Hepatocyte (in vitro differentiated cells): ENCODE measurements at regions not wholly inside any gene's neighbourhood (a gene's known extent, or its start where the extent isn't known, plus 50 kb on each side); places are given as distances from the start of the nearest gene placed in this dataset.

Source experiments
- DNase-seq: peaks from one replicate; pipeline ENCODE4 v3.0.0-alpha.2; 2016; ENCODE audit warnings: low spot score
- H2AFZ ChIP-seq: fragments of 200-600 bp; sonication (generic); 2 replicates; pipeline ENCODE4 v1.6.0; 2016; ENCODE audit warnings: antibody characterized with exemption, mild to moderate bottlenecking
- H3K27ac ChIP-seq: fragments of 200-600 bp; sonication (generic); 2 replicates; pipeline ENCODE4 v1.5.1; 2016; ENCODE audit warnings: mild to moderate bottlenecking
- H3K27me3 ChIP-seq: fragments of 200-600 bp; sonication (generic); 2 replicates; pipeline ENCODE4 v1.6.1; 2016
- H3K36me3 ChIP-seq: fragments of 200-600 bp; sonication (generic); replicated peaks from 2 replicates; pipeline ENCODE4 v1.5.1; 2016; ENCODE audit warnings: low read depth; ENCODE audit not compliant: insufficient read depth
- H3K4me1 ChIP-seq: fragments of 200-600 bp; sonication (generic); 2 replicates; pipeline ENCODE4 v1.5.1; 2016; ENCODE audit warnings: mild to moderate bottlenecking, moderate library complexity; ENCODE audit not compliant: insufficient read depth
- H3K4me2 ChIP-seq: fragments of 200-600 bp; sonication (generic); 2 replicates; pipeline ENCODE4 v1.6.0; 2016
- H3K4me3 ChIP-seq: fragments of 200-600 bp; sonication (generic); 2 replicates; pipeline ENCODE4 v1.5.1; 2016; ENCODE audit warnings: mild to moderate bottlenecking
- H3K79me2 ChIP-seq: fragments of 200-600 bp; sonication (generic); 2 replicates; pipeline ENCODE4 v1.6.0; 2017; ENCODE audit warnings: mild to moderate bottlenecking
- H3K9me2 ChIP-seq: fragments of 200-600 bp; sonication (generic); replicated peaks from 2 replicates; pipeline ENCODE4 v1.6.0; 2017; ENCODE audit warnings: mild to moderate bottlenecking; ENCODE audit not compliant: insufficient read depth
- H3K9me3 ChIP-seq: fragments of 200-600 bp; sonication (generic); 2 replicates; pipeline ENCODE4 v1.5.1; 2016; ENCODE audit warnings: low read depth, mild to moderate bottlenecking
- H4K20me1 ChIP-seq: fragments of 200-600 bp; sonication (generic); 2 replicates; pipeline ENCODE4 v1.6.0; 2016; ENCODE audit warnings: mild to moderate bottlenecking; ENCODE audit not compliant: insufficient read depth, poor library complexity, severe bottlenecking
- CTCF ChIP-seq: fragments of 200-600 bp; sonication (generic); IDR thresholded peaks from 2 replicates; pipeline ENCODE4 v1.5.1; 2016; ENCODE audit warnings: antibody characterized with exemption, mild to moderate bottlenecking; ENCODE audit not compliant: poor library complexity
- EZH2 ChIP-seq: fragments of 200-600 bp; sonication (generic); IDR thresholded peaks from 2 replicates; pipeline ENCODE4 v1.6.1; 2016; ENCODE audit warnings: antibody characterized with exemption, mild to moderate bottlenecking, borderline replicate concordance
- EZH2phosphoT487 ChIP-seq: fragments of 200-600 bp; sonication (generic); IDR thresholded peaks from one replicate; pipeline ENCODE4 v1.6.1; 2018; ENCODE audit warnings: antibody characterized with exemption, mild to moderate bottlenecking, low read depth, moderate library complexity; ENCODE audit not compliant: unreplicated experiment, severe bottlenecking
- WGBS: methylation state at CpG from one replicate; pipeline ENCODE4 v1.1.6; 2016; ENCODE audit warnings: low lambda C conversion rate; ENCODE audit errors: missing lambda C conversion rate; 5-methylcytosine and 5-hydroxymethylcytosine counted together

DNA sequence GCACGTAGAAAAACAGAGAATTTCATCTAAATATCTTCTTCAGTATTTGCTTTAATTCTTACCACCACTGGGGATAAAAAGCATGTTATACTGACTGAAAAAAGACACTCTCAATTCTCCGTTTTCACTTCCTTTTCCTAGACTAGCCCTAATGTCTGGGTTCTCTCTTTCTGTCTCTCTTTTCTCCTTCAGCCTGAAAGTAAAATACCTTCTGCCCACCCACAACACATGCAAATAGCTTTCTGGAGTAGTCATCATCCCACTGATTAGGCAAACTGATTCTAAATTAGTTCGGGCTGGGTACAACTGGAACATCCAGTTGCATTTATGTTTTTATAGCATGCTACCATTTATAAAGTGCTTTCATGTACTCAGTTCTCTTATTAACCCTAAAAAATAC is 142.4 kb upstream of the ANKRD50 start:
- no peak for DNase-seq
- no peak overlapping the region for H2AFZ ChIP-seq

DNA sequence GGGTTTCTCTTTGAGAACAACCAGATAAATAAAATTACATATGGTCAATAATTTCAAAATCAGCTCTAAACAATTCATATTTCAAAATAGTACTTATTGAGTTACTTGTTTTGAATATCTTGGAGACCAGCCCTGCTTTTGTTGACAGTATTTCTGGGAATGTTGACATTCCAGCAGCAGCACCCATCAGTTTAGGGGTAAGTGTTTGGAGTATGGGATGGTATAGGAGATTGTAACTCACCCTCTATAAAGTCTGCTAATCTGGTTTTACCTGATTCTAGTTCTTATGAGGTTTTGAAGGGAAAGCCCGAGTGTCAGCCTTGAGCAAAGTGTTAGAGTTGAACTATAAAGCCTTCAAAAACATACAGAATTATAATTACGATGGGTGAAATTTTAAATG is 139.2 kb upstream of the ANKRD50 start:
- H3K9me3 ChIP-seq: no peaks in the 10 kb centered on the region
- no peak for DNase-seq
- no peaks in the 10 kb centered on the region for H3K36me3 ChIP-seq
- no peaks in the 10 kb centered on the region for H3K4me1 ChIP-seq
- no peaks in the 10 kb centered on the region for H3K9me2 ChIP-seq
- no peak overlapping the region for H3K27ac ChIP-seq
- WGBS: 80% methylated on average over 2 of the region's 2 CpGs
- H2AFZ ChIP-seq: no peak overlapping the region
- H3K4me2 ChIP-seq: no peak overlapping the region
- H3K27me3 ChIP-seq: no peaks in the 10 kb centered on the region
- no peak for TF ChIP-seq EZH2
- TF ChIP-seq CTCF: no peak
- no peak overlapping the region for H3K4me3 ChIP-seq
- H4K20me1 ChIP-seq: no peaks in the 10 kb centered on the region
- H3K79me2 ChIP-seq: no peaks in the 10 kb centered on the region

More for the DNA sequence above, 142.4 kb upstream of the ANKRD50 start:
- H3K4me3 ChIP-seq: no peak overlapping the region
- no peaks in the 10 kb centered on the region for H3K36me3 ChIP-seq
- H3K27ac ChIP-seq: no peak overlapping the region
- WGBS: 90% methylated on average over 3 of the region's 3 CpGs
- no peaks in the 10 kb centered on the region for H3K9me3 ChIP-seq
- no peaks in the 10 kb centered on the region for H3K4me1 ChIP-seq
- no peaks in the 10 kb centered on the region for H3K27me3 ChIP-seq
- no peaks in the 10 kb centered on the region for H3K79me2 ChIP-seq
- H4K20me1 ChIP-seq: no peaks in the 10 kb centered on the region
- no peak overlapping the region for H3K4me2 ChIP-seq
- H3K9me2 ChIP-seq: no peaks in the 10 kb centered on the region
- TF ChIP-seq EZH2phosphoT487: no peak
- TF ChIP-seq CTCF: no peak
- no peak for TF ChIP-seq EZH2

- H3K9me3 ChIP-seq: no peaks in the 10 kb centered on the region
- no peak for DNase-seq
- H4K20me1 ChIP-seq: no peaks in the 10 kb centered on the region
- H3K4me1 ChIP-seq: no peaks in the 10 kb centered on the region
- no peak overlapping the region for H3K4me3 ChIP-seq
- H3K27ac ChIP-seq: no peak overlapping the region
- 67% methylated on average over 5 of the region's 5 CpGs for WGBS
- H3K27me3 ChIP-seq: no peaks in the 10 kb centered on the region
- H3K79me2 ChIP-seq: no peaks in the 10 kb centered on the region
- H3K9me2 ChIP-seq: no peaks in the 10 kb centered on the region
- no peak overlapping the region for H2AFZ ChIP-seq
- H3K4me2 ChIP-seq: no peak overlapping the region
- no peak for TF ChIP-seq EZH2
- no peak for TF ChIP-seq EZH2phosphoT487
- TF ChIP-seq CTCF: no peak
- H3K36me3 ChIP-seq: no peaks in the 10 kb centered on the region
These were observed 133.8 kb upstream of the ANKRD50 start for GRCh38 chr4:124846306-124846705.

GRCh38 chr4:124839786-124840390 is 127.4 kb upstream of the ANKRD50 start:
- H3K4me2 ChIP-seq: no peak overlapping the region
- H4K20me1 ChIP-seq: no peaks in the 10 kb centered on the region
- no peak overlapping the region for H3K4me3 ChIP-seq
- WGBS: 51% methylated on average over 3 of the region's 3 CpGs
- H3K9me2 ChIP-seq: no peaks in the 10 kb centered on the region
- no peak overlapping the region for H2AFZ ChIP-seq
- no peak overlapping the region for H3K27ac ChIP-seq
- peaks cover 3% of the 10 kb centered on the region for H3K9me3 ChIP-seq
- no peaks in the 10 kb centered on the region for H3K79me2 ChIP-seq
- no peak for TF ChIP-seq EZH2phosphoT487
- no peak for DNase-seq
- H3K36me3 ChIP-seq: no peaks in the 10 kb centered on the region
- H3K4me1 ChIP-seq: no peaks in the 10 kb centered on the region
- no peaks in the 10 kb centered on the region for H3K27me3 ChIP-seq
